Keratinocyte (primary cell): ENCODE measurements at regions not wholly inside any gene's neighbourhood (a gene's known extent, or its start where the extent isn't known, plus 50 kb on each side); places are given as distances from the start of the nearest gene placed in this dataset.

Experiments used
- DNase-seq: peaks from one replicate; pipeline ENCODE4 v3.0.0-alpha.2; 2011; ENCODE audit warnings: low read depth, missing footprints, low spot score
- FAIRE-seq: peaks from 2 replicates; lab custom pipeline; 2011; peaks lifted over from hg19 to GRCh38; lab: Jason Lieb, UNC
- H2AFZ ChIP-seq: 2 replicates; pipeline ENCODE4 v1.6.0; 2012; ENCODE audit warnings: low read length, control low read depth, inconsistent platforms; ENCODE audit not compliant: control insufficient read depth
- H3K27ac ChIP-seq: 2 replicates; pipeline ENCODE4 v1.5.1; 2011; ENCODE audit warnings: low read length; ENCODE audit not compliant: control insufficient read depth, insufficient read depth
- H3K27me3 ChIP-seq: 3 replicates; pipeline ENCODE4 v1.6.0; 2011; ENCODE audit warnings: low read length; ENCODE audit not compliant: control insufficient read depth, insufficient read depth; ENCODE audit errors: extremely low read depth
- H3K36me3 ChIP-seq, 2 experiments: 2 replicates in 1 of 2; 3 replicates in 1 of 2; pipeline ENCODE4 v1.5.1; 2011; ENCODE audit warnings: low read length in 2 of 2, mild to moderate bottlenecking in 1 of 2; ENCODE audit not compliant: control insufficient read depth in 2 of 2, insufficient read depth in 2 of 2; ENCODE audit errors: extremely low read depth in 1 of 2
- H3K4me1 ChIP-seq: 3 replicates; pipeline ENCODE4 v1.5.1; 2011; ENCODE audit warnings: low read length; ENCODE audit not compliant: control insufficient read depth, insufficient read depth; ENCODE audit errors: extremely low read depth
- H3K4me2 ChIP-seq: 3 replicates; pipeline ENCODE4 v1.6.0; 2011; ENCODE audit warnings: low read depth, low read length; ENCODE audit not compliant: control insufficient read depth, insufficient read depth; ENCODE audit errors: extremely low read depth
- H3K4me3 ChIP-seq, 3 experiments: fragments of 200-600 bp in 1 of 3; sonication (generic) in 1 of 3; 2 replicates in 2 of 3; 3 replicates in 1 of 3; pipeline ENCODE4 v1.5.1; 2011 to 2016; ENCODE audit warnings: low read length in 3 of 3, mild to moderate bottlenecking in 3 of 3, control low read depth in 2 of 3, inconsistent platforms in 1 of 3, low read depth in 1 of 3, mixed read lengths in 1 of 3, mixed run types in 1 of 3, moderate library complexity in 1 of 3; ENCODE audit not compliant: control insufficient read depth in 2 of 3, insufficient read depth in 2 of 3; ENCODE audit errors: extremely low read depth in 1 of 3
- H3K79me2 ChIP-seq: 2 replicates; pipeline ENCODE4 v1.6.0; 2012; ENCODE audit warnings: low read length; ENCODE audit not compliant: control insufficient read depth, insufficient read depth
- H3K9ac ChIP-seq: 3 replicates; pipeline ENCODE4 v1.6.0; 2011; ENCODE audit warnings: low read length; ENCODE audit not compliant: control insufficient read depth, insufficient read depth; ENCODE audit errors: extremely low read depth
- H3K9me1 ChIP-seq: 3 replicates; pipeline ENCODE4 v1.6.0; 2011; ENCODE audit warnings: low read length; ENCODE audit not compliant: control insufficient read depth, insufficient read depth; ENCODE audit errors: extremely low read depth
- H3K9me3 ChIP-seq: 2 replicates; pipeline ENCODE4 v1.5.1; 2012; ENCODE audit warnings: low read depth, low read length; ENCODE audit not compliant: control insufficient read depth
- H4K20me1 ChIP-seq: 3 replicates; pipeline ENCODE4 v1.6.0; 2011; ENCODE audit warnings: low read length; ENCODE audit not compliant: control insufficient read depth, insufficient read depth; ENCODE audit errors: extremely low read depth
- EZH2 ChIP-seq: IDR thresholded peaks from one replicate; pipeline ENCODE4 v1.6.1; 2012; ENCODE audit warnings: inconsistent platforms, mild to moderate bottlenecking, low read length, moderate library complexity
- dilution Hi-C: fragments of 300-500 bp; cut with MboI; formaldehyde crosslinking; loops from one replicate; pipeline ENCODE4 v1.7.0; 2020; ENCODE audit warnings: low sequenced_read_pairs; ENCODE audit not compliant: extremely low pct_ligation_motif_present
- TF ChIP-seq, protein P1 (sequence below), 3 experiments: IDR thresholded peaks in 1 of 3; conservative IDR thresholded peaks in 1 of 3; optimal IDR thresholded peaks in 1 of 3; 2 replicates in 2 of 3; 3 replicates in 1 of 3; pipeline versions ENCODE3 to v1.5.1; 2011; ENCODE audit warnings: low read length in 3 of 3, mild to moderate bottlenecking in 3 of 3, moderate library complexity in 2 of 3, control low read depth in 1 of 3, inconsistent platforms in 1 of 3; ENCODE audit not compliant: insufficient read depth in 2 of 3; ENCODE audit errors: extremely low read depth in 1 of 3

DNA sequence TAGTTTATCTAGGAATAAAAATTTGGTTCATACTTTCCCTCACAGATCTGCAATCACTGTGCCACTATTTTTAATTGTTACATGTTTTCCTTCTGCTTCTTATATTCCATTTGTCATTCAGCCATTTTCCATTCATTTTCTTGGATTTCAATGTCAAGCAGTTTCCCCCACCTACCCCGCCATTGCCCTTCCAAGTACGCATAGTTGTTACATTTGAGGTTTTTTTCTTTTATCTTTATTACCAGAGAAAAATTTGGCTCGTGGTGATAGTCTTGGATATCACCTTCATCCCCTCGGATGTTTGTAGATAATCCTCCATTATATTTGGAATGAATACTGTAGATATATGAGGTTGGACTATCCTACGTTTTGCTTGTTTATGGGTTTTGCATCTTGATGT lies 159.7 kb downstream of the CRPPA start:
- no peaks in the 10 kb centered on the region for H3K4me1 ChIP-seq
- H3K79me2 ChIP-seq, result no peaks in the 10 kb centered on the region
- no peaks in the 10 kb centered on the region for H3K9me1 ChIP-seq
- H3K4me2 ChIP-seq, result no peak overlapping the region
- no peak for FAIRE-seq
- TF ChIP-seq EZH2, result no peak
- TF ChIP-seq, protein P1, sequence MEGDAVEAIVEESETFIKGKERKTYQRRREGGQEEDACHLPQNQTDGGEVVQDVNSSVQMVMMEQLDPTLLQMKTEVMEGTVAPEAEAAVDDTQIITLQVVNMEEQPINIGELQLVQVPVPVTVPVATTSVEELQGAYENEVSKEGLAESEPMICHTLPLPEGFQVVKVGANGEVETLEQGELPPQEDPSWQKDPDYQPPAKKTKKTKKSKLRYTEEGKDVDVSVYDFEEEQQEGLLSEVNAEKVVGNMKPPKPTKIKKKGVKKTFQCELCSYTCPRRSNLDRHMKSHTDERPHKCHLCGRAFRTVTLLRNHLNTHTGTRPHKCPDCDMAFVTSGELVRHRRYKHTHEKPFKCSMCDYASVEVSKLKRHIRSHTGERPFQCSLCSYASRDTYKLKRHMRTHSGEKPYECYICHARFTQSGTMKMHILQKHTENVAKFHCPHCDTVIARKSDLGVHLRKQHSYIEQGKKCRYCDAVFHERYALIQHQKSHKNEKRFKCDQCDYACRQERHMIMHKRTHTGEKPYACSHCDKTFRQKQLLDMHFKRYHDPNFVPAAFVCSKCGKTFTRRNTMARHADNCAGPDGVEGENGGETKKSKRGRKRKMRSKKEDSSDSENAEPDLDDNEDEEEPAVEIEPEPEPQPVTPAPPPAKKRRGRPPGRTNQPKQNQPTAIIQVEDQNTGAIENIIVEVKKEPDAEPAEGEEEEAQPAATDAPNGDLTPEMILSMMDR (optimal IDR thresholded peaks at IDR 0.05 in 1 of 3, IDR thresholded peaks at IDR 0.05 in 1 of 3, conservative IDR thresholded peaks at IDR 0.05 in 1 of 3; ENCODE audit: extremely low read depth in 1 of 3, insufficient read depth in 2 of 3, low read length in 3 of 3), result no peak
- no peak overlapping the region for H3K9ac ChIP-seq
- no peak overlapping the region for H3K4me3 ChIP-seq
- H4K20me1 ChIP-seq, result no peaks in the 10 kb centered on the region
- no peaks in the 10 kb centered on the region for H3K9me3 ChIP-seq
- dilution Hi-C loops, result no loop called here
- H3K36me3 ChIP-seq, result no peaks in the 10 kb centered on the region
- no peak for DNase-seq
- no peaks in the 10 kb centered on the region for H3K27me3 ChIP-seq
- no peak overlapping the region for H3K27ac ChIP-seq
- H2AFZ ChIP-seq, result no peak overlapping the region

DNA sequence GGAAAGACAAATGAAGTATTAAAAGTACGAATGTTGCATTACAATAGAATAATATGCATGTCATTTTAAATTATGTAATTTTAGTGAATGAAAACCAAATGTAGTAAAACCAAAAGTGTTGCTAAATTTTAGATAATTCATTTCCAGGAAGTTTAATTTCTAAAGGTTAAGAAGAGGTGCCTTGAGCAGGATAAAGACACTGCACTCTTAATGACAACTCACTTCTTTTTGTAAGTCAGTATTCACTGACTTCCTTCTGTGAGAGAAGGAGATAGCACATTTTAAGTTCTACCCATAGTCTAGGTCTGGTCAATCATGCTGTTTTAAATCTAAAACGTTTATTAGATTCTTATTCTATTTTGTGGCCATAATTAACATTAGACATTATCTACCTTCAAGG lies 160.2 kb downstream of the CRPPA start:
- no peaks in the 10 kb centered on the region for H3K4me1 ChIP-seq
- no peak for FAIRE-seq

More for the DNA sequence above, 160.2 kb downstream of the CRPPA start:
- Histone ChIP-seq H3K9me1 (no peaks in the 10 kb centered on the region), H4K20me1 (no peaks in the 10 kb centered on the region), H2AFZ (no peak overlapping the region), H3K36me3 (no peaks in the 10 kb centered on the region), H3K27ac (no peak overlapping the region), H3K79me2 (no peaks in the 10 kb centered on the region), H3K9ac (no peak overlapping the region), H3K27me3 (no peaks in the 10 kb centered on the region), H3K4me3 (no peak overlapping the region), H3K4me2 (no peak overlapping the region), H3K9me3 (no peaks in the 10 kb centered on the region)
- TF ChIP-seq, protein P1 (optimal IDR thresholded peaks at IDR 0.05 in 1 of 3, IDR thresholded peaks at IDR 0.05 in 1 of 3, conservative IDR thresholded peaks at IDR 0.05 in 1 of 3; ENCODE audit: extremely low read depth in 1 of 3, insufficient read depth in 2 of 3, low read length in 3 of 3), result no peak
- TF ChIP-seq EZH2, result no peak
- DNase-seq, result no peak
- dilution Hi-C loops, result no loop called here
